Heart left ventricle (tissue), 16 donors: ENCODE measurements at regions not wholly inside any gene's neighbourhood (a gene's known extent, or its start where the extent isn't known, plus 50 kb on each side); places are given as distances from the start of the nearest gene placed in this dataset.
A peak's percentile ranks its signal among the peaks of the same experiment; 100 is the strongest.

Experiments used
- ATAC-seq, 4 donors: fragments of 200-7000 bp; cut with Tn5 transposase; one replicate each; pipeline ENCODE4 v1.9.1; 2020 to 2022; ENCODE audit warnings: moderate library complexity in 4 of 4, mild to moderate bottlenecking in 3 of 4, moderate number of reproducible peaks in 1 of 4
- DNase-seq, 5 donors: peaks; one replicate each; pipeline ENCODE4 v3.0.0-alpha.2; 2020
- H3K27ac ChIP-seq, 12 donors: fragments of 200-600 bp; sonication (generic) in 4 of 12; one replicate each; pipeline versions ENCODE4 v1.5.0 to v1.8.0; 2016 to 2022; ENCODE audit warnings: mild to moderate bottlenecking in 2 of 12
- H3K27me3 ChIP-seq, 9 donors: fragments of 200-600 bp; sonication (generic) in 2 of 9; one replicate each; pipeline versions ENCODE4 v1.5.1 to v1.8.0; 2016 to 2022; ENCODE audit warnings: mild to moderate bottlenecking in 3 of 9
- H3K36me3 ChIP-seq, 9 donors: fragments of 200-600 bp; sonication (generic) in 2 of 9; one replicate each; pipeline versions ENCODE4 v1.5.0 to v1.8.0; 2018 to 2022; ENCODE audit warnings: mild to moderate bottlenecking in 2 of 9
- H3K4me1 ChIP-seq, 12 donors: fragments of 200-600 bp; sonication (generic) in 4 of 12; one replicate each; pipeline versions ENCODE4 v1.5.0 to v1.8.0; 2016 to 2022; ENCODE audit warnings: mild to moderate bottlenecking in 3 of 12
- H3K4me3 ChIP-seq, 12 donors: fragments of 200-600 bp; sonication (generic) in 4 of 12; one replicate each; pipeline versions ENCODE4 v1.5.0 to v1.8.0; 2017 to 2022; ENCODE audit warnings: mild to moderate bottlenecking in 9 of 12, moderate library complexity in 4 of 12
- H3K9me3 ChIP-seq, 12 donors: fragments of 200-600 bp; sonication (generic) in 4 of 12; one replicate each; pipeline versions ENCODE4 v1.5.0 to v1.8.0; 2016 to 2022; ENCODE audit warnings: mild to moderate bottlenecking in 1 of 12
- CTCF ChIP-seq, 12 donors: fragments of 200-600 bp; sonication (generic) in 4 of 12; IDR thresholded peaks; one replicate each; pipeline versions ENCODE4 v1.5.0 to v1.8.0; 2018 to 2022; ENCODE audit warnings: antibody characterized with exemption in 12 of 12, mild to moderate bottlenecking in 5 of 12
- POLR2A ChIP-seq, 2 donors: fragments of 450-650 bp; IDR thresholded peaks; one replicate each; pipeline ENCODE4 v1.6.1; 2017; ENCODE audit warnings: antibody characterized with exemption in 2 of 2, mild to moderate bottlenecking in 2 of 2, moderate library complexity in 2 of 2
- WGBS, 4 donors: extraction: QIAGEN DNeasy Blood & Tissue Kit in 2 of 4; methylation state at CpG; one replicate each; pipeline versions ENCODE4 v1.1.5 to v1.1.7; 2013 to 2018; 5-methylcytosine and 5-hydroxymethylcytosine counted together
- intact Hi-C, 10 donors: fragments of 100-400 bp; cut with DNase I; formaldehyde crosslinking; loops; one replicate each; pipeline versions ENCODE4 v1.11.1 to v1.14.2; 2022
- donor health status: ischemic (EF 13 %, LVEDD 7.1; RV severe dilation, severe dysfunction).
- donor health status: healthy with polysubstance abuse.
- donor health status: DM: no; HTN: yes; CAD: no.
- donor health status: DM: no; HTN: no; CAD: no.
- donor health status: ischemic (EF 25% LVEDD 6.9; RV normal size, moderate dysfunction).
- donor health status: ischemic (EF 25% LVEDD 5.7; RV mildly dilated, moderate dysfunction).
- donor health status: healthy.
- donor health status: DM: yes; HTN: yes; CAD: no.
- donor health status: ischemic (EF 35%, LVEDD 5.7; RV mildly dilated, moderate dysfunction).
- donor health status: nonischemic (EF 11% LVEDD 7.7; RV severe dilation, severe dysfunction).
- donor health status: DM: yes; HTN: yes; CAD: no.
- donor health status: PGD.
- donor health status: ischemic (EF 29% LVEDD 5.4; RV normal size, mild dysfunction).
- donor health status: nonischemic (EF 23%, LVEDD 6.1; RV moderate dilation, normal function).

GRCh38 chr5:123279136-123279535, 144.1 kb downstream of the CEP120 start:
- Histone ChIP-seq H3K27me3 (peaks cover 0 to 10% (median 0%) of the 10 kb centered on the region in 9 donors), H3K27ac (no peak overlapping the region), H3K4me3 (no peak overlapping the region), H3K36me3 (no peaks in the 10 kb centered on the region), H3K4me1 (no peaks in the 10 kb centered on the region), H3K9me3 (no peaks in the 10 kb centered on the region)
- intact Hi-C loops: no loop called here
- TF ChIP-seq POLR2A (IDR thresholded peaks at IDR 0.05): no peak
- TF ChIP-seq CTCF (IDR thresholded peaks at IDR 0.05): no peak
- DNase-seq: no peak
- WGBS, 4 donors: 79 to 89% (median 84%) methylated on average over 3 of the region's 3 CpGs
- ATAC-seq: no peak

GRCh38 chr5:123278284-123278683, 144.9 kb downstream of the CEP120 start:
- Histone ChIP-seq H3K4me3 (no peak overlapping the region), H3K36me3 (no peaks in the 10 kb centered on the region), H3K4me1 (no peaks in the 10 kb centered on the region), H3K27me3 (peaks cover 0 to 10% (median 0%) of the 10 kb centered on the region in 9 donors), H3K9me3 (no peaks in the 10 kb centered on the region), H3K27ac (no peak overlapping the region)
- no peak for TF ChIP-seq CTCF (IDR thresholded peaks at IDR 0.05)
- TF ChIP-seq POLR2A (IDR thresholded peaks at IDR 0.05): no peak
- no peak for ATAC-seq
- intact Hi-C loops: no loop called here
- 87 to 93% (median 90%) methylated on average over 5 of the region's 5 CpGs for WGBS, 4 donors
- no peak for DNase-seq

GRCh38 chr5:123273984-123274383, 149.2 kb downstream of the CEP120 start:
- Histone ChIP-seq H3K27me3 (no peaks in the 10 kb centered on the region), H3K36me3 (no peaks in the 10 kb centered on the region), H3K27ac (no peak overlapping the region), H3K4me1 (peaks cover 0 to 3% (median 0%) of the 10 kb centered on the region in 12 donors), H3K9me3 (no peaks in the 10 kb centered on the region), H3K4me3 (no peak overlapping the region)
- peak in 4 of 12 donors; percentile 7 to 43 (median 13) for TF ChIP-seq CTCF (IDR thresholded peaks at IDR 0.05)
- TF ChIP-seq POLR2A (IDR thresholded peaks at IDR 0.05): no peak
- WGBS, 4 donors: 49 to 80% (median 59%) methylated on average over 3 of the region's 3 CpGs
- DNase-seq (no peak), ATAC-seq (no peak)
- intact Hi-C loops: no loop called here

- no peak for DNase-seq
- no peak for ATAC-seq
- peaks cover 0 to 3% (median 0%) of the 10 kb centered on the region in 12 donors for H3K4me1 ChIP-seq
- no peaks in the 10 kb centered on the region for H3K9me3 ChIP-seq
- H3K4me3 ChIP-seq: no peak overlapping the region
- H3K27me3 ChIP-seq: no peaks in the 10 kb centered on the region
- TF ChIP-seq CTCF (IDR thresholded peaks at IDR 0.05) (no peak), POLR2A (IDR thresholded peaks at IDR 0.05) (no peak)
- H3K27ac ChIP-seq: no peak overlapping the region
- WGBS, 4 donors: 91 to 99% (median 96%) methylated on average over 2 of the region's 2 CpGs
- H3K36me3 ChIP-seq: no peaks in the 10 kb centered on the region
- intact Hi-C loops: no loop called here
These were observed 150.1 kb downstream of the CEP120 start for GRCh38 chr5:123273095-123273494.
